Lung (tissue), 11 donors: ENCODE measurements at regions not wholly inside any gene's neighbourhood (a gene's known extent, or its start where the extent isn't known, plus 50 kb on each side); places are given as distances from the start of the nearest gene placed in this dataset.
A peak's percentile ranks its signal among the peaks of the same experiment; 100 is the strongest.

Source experiments
- ATAC-seq: fragments of 200-7000 bp; cut with Tn5 transposase; one replicate; pipeline ENCODE4 v1.9.1; 2020; ENCODE audit warnings: moderate number of reproducible peaks; ENCODE audit not compliant: insufficient read depth, low FRiP score
- DNase-seq, 3 donors: peaks; one replicate each; pipeline ENCODE4 v3.0.0-alpha.2; 2013 to 2017
- H3K27ac ChIP-seq, 2 donors: one replicate each; pipeline ENCODE4 v1.5.1; 2013; ENCODE audit warnings: mild to moderate bottlenecking in 2 of 2, moderate library complexity in 2 of 2, control low read depth in 1 of 2, inconsistent platforms in 1 of 2, low read depth in 1 of 2, low read length in 1 of 2
- H3K27me3 ChIP-seq, 3 donors: one replicate each; pipeline ENCODE4 v1.5.1; 2013; ENCODE audit warnings: low read length in 2 of 3; ENCODE audit not compliant: control insufficient read depth in 3 of 3, insufficient read depth in 3 of 3
- H3K36me3 ChIP-seq, 4 donors: one replicate each; pipeline ENCODE4 v1.5.1; 2013; ENCODE audit warnings: low read length in 4 of 4, mild to moderate bottlenecking in 1 of 4, moderate library complexity in 1 of 4; ENCODE audit not compliant: control insufficient read depth in 4 of 4, insufficient read depth in 4 of 4
- H3K4me1 ChIP-seq, 5 donors: one replicate each; pipeline ENCODE4 v1.5.1; 2013; ENCODE audit warnings: low read length in 5 of 5, mild to moderate bottlenecking in 2 of 5, moderate library complexity in 1 of 5; ENCODE audit not compliant: control insufficient read depth in 5 of 5, insufficient read depth in 5 of 5
- H3K4me3 ChIP-seq: one replicate; pipeline ENCODE4 v1.5.1; 2013; ENCODE audit warnings: mild to moderate bottlenecking, control low read depth, moderate library complexity
- H3K9ac ChIP-seq, 2 donors: one replicate each; pipeline ENCODE4 v1.5.1; 2013; ENCODE audit warnings: low read length in 2 of 2, control low read depth in 1 of 2; ENCODE audit not compliant: insufficient read depth in 1 of 2
- H3K9me3 ChIP-seq, 4 donors: one replicate each; pipeline ENCODE4 v1.5.1; 2013; ENCODE audit warnings: low read length in 3 of 4, mild to moderate bottlenecking in 1 of 4, moderate library complexity in 1 of 4; ENCODE audit not compliant: control insufficient read depth in 4 of 4, insufficient read depth in 3 of 4
- CTCF ChIP-seq: IDR thresholded peaks from 2 replicates; pipeline ENCODE4 v1.5.1; 2012; ENCODE audit warnings: mild to moderate bottlenecking; ENCODE audit errors: control extremely low read depth, extremely low read depth
- WGBS, 2 donors: extraction: QIAGEN DNeasy Blood & Tissue Kit; methylation state at CpG; one replicate each; pipeline ENCODE4 v1.1.7; 2013; 5-methylcytosine and 5-hydroxymethylcytosine counted together
- donor health status: control.
- donor health status: control.
- donor health status: Bipolar disorder and iron deficiency.
- donor health status: healthy.
- donor health status: DM: yes; HTN: yes; CAD: no.

- DNase-seq (peak in 2 of 3 donors; percentile 56 to 65), ATAC-seq (no peak)
- WGBS, 2 donors = 16 to 24% methylated on average over 3 of the region's 3 CpGs
- H3K27ac ChIP-seq = no peak overlapping the region
- H3K9ac ChIP-seq = no peak overlapping the region
- no peaks in the 10 kb centered on the region for H3K9me3 ChIP-seq
- no peaks in the 10 kb centered on the region for H3K36me3 ChIP-seq
- no peaks in the 10 kb centered on the region for H3K27me3 ChIP-seq
- H3K4me1 ChIP-seq = no peaks in the 10 kb centered on the region
- H3K4me3 ChIP-seq = no peak overlapping the region
- TF ChIP-seq CTCF = peak; percentile 31
Measured at GRCh38 chr2:18149660-18150246, 271.3 kb downstream of the KCNS3 start.

- 19 to 24% methylated on average over 6 of the region's 6 CpGs for WGBS, 2 donors
- TF ChIP-seq CTCF = no peak
- Histone ChIP-seq H3K4me1 (peaks cover 0 to 20% (median 0%) of the 10 kb centered on the region in 5 donors), H3K4me3 (no peak overlapping the region), H3K27ac (no peak overlapping the region), H3K27me3 (no peaks in the 10 kb centered on the region), H3K9me3 (no peaks in the 10 kb centered on the region), H3K36me3 (no peaks in the 10 kb centered on the region), H3K9ac (no peak overlapping the region)
- DNase-seq (peak in 2 of 3 donors; percentile 51 to 61), ATAC-seq (no peak)
Measured at GRCh38 chr2:18136881-18137475, 258.5 kb downstream of the KCNS3 start.

- H3K4me1 ChIP-seq = peaks cover 0 to 20% (median 0%) of the 10 kb centered on the region in 5 donors
- no peak for TF ChIP-seq CTCF
- H3K9ac ChIP-seq = no peak overlapping the region
- no peak for DNase-seq
- no peaks in the 10 kb centered on the region for H3K9me3 ChIP-seq
- no peak for ATAC-seq
- H3K36me3 ChIP-seq = no peaks in the 10 kb centered on the region
- H3K27me3 ChIP-seq = no peaks in the 10 kb centered on the region
- no peak overlapping the region for H3K27ac ChIP-seq
- H3K4me3 ChIP-seq = no peak overlapping the region
Measured at GRCh38 chr2:18133310-18133709, 254.8 kb downstream of the KCNS3 start.
